Mononuclear cell (primary cell): ENCODE measurements at regions not wholly inside any gene's neighbourhood (a gene's known extent, or its start where the extent isn't known, plus 50 kb on each side); places are given as distances from the start of the nearest gene placed in this dataset.
"Not testable (repeated sequence)": the region's sequence is repeated elsewhere in the genome, so short reads cannot be mapped to it uniquely, and the experiment has no call there.

Experiments
- H3K27me3 ChIP-seq: 2 replicates; pipeline ENCODE4 v1.6.0; 2011; ENCODE audit warnings: low read length, control low read depth; ENCODE audit not compliant: insufficient read depth
- H3K4me1 ChIP-seq: 2 replicates; pipeline ENCODE4 v1.5.1; 2011; ENCODE audit warnings: mild to moderate bottlenecking, low read length, control low read depth; ENCODE audit not compliant: insufficient read depth
- H3K4me3 ChIP-seq: 2 replicates; pipeline ENCODE4 v1.5.1; 2011; ENCODE audit warnings: mild to moderate bottlenecking, low read length, moderate library complexity
- H3K9me3 ChIP-seq: 2 replicates; pipeline ENCODE4 v1.5.1; 2011; ENCODE audit warnings: low read depth, mild to moderate bottlenecking, control low read depth, low read length

GRCh38 chr2:185510060-185510459, 228.5 kb upstream of the FSIP2 start:
- Histone ChIP-seq H3K4me3 (no peak overlapping the region), H3K4me1 (no peaks in the 10 kb centered on the region), H3K9me3 (peaks cover 49% of the 10 kb centered on the region), H3K27me3 (no peaks in the 10 kb centered on the region)

GRCh38 chr2:185511925-185512324, 226.7 kb upstream of the FSIP2 start:
- Histone ChIP-seq H3K4me1 (no peaks in the 10 kb centered on the region), H3K9me3 (peaks cover 39% of the 10 kb centered on the region), H3K4me3 (no peak overlapping the region), H3K27me3 (no peaks in the 10 kb centered on the region)

- no peak overlapping the region for H3K4me3 ChIP-seq
- no peaks in the 10 kb centered on the region for H3K4me1 ChIP-seq
- H3K9me3 ChIP-seq, result no peaks in the 10 kb centered on the region
- H3K27me3 ChIP-seq, result no peaks in the 10 kb centered on the region
Measured at GRCh38 chr2:185522472-185522871, 216.1 kb upstream of the FSIP2 start.

GRCh38 chr2:185524242-185524641, 214.4 kb upstream of the FSIP2 start:
- H3K4me1 ChIP-seq, H3K9me3 ChIP-seq, H3K27me3 ChIP-seq, H3K4me3 ChIP-seq: not testable (repeated sequence)

GRCh38 chr2:185526161-185526560, 212.4 kb upstream of the FSIP2 start:
- H3K27me3 ChIP-seq, result no peaks in the 10 kb centered on the region
- H3K4me1 ChIP-seq, result no peaks in the 10 kb centered on the region
- H3K4me3 ChIP-seq, result no peak overlapping the region
- H3K9me3 ChIP-seq, result no peaks in the 10 kb centered on the region

- H3K9me3 ChIP-seq, result no peaks in the 10 kb centered on the region
- no peaks in the 10 kb centered on the region for H3K4me1 ChIP-seq
- no peak overlapping the region for H3K4me3 ChIP-seq
- no peaks in the 10 kb centered on the region for H3K27me3 ChIP-seq
Measured at GRCh38 chr2:185531721-185532120, 206.9 kb upstream of the FSIP2 start.

GRCh38 chr2:185537689-185538088, 200.9 kb upstream of the FSIP2 start:
- no peaks in the 10 kb centered on the region for H3K27me3 ChIP-seq
- H3K4me1 ChIP-seq, result no peaks in the 10 kb centered on the region
- H3K4me3 ChIP-seq, result no peak overlapping the region
- no peaks in the 10 kb centered on the region for H3K9me3 ChIP-seq

- H3K4me1 ChIP-seq, result no peaks in the 10 kb centered on the region
- no peak overlapping the region for H3K4me3 ChIP-seq
- H3K27me3 ChIP-seq, result no peaks in the 10 kb centered on the region
- H3K9me3 ChIP-seq, result peaks cover 10% of the 10 kb centered on the region
Measured at GRCh38 chr2:185567196-185567595, 171.4 kb upstream of the FSIP2 start.

- H3K27me3 ChIP-seq, result no peaks in the 10 kb centered on the region
- peaks cover 10% of the 10 kb centered on the region for H3K9me3 ChIP-seq
- H3K4me1 ChIP-seq, result no peaks in the 10 kb centered on the region
- no peak overlapping the region for H3K4me3 ChIP-seq
Measured at GRCh38 chr2:185567940-185568339, 170.7 kb upstream of the FSIP2 start.

- no peaks in the 10 kb centered on the region for H3K27me3 ChIP-seq
- H3K4me3 ChIP-seq, result no peak overlapping the region
- no peaks in the 10 kb centered on the region for H3K4me1 ChIP-seq
- no peaks in the 10 kb centered on the region for H3K9me3 ChIP-seq
Measured at GRCh38 chr2:185578322-185578721, 160.3 kb upstream of the FSIP2 start.

- H3K4me3 ChIP-seq, result no peak overlapping the region
- H3K4me1 ChIP-seq, result no peaks in the 10 kb centered on the region
- H3K9me3 ChIP-seq, result peaks cover 5% of the 10 kb centered on the region
- H3K27me3 ChIP-seq, result no peaks in the 10 kb centered on the region
Measured at GRCh38 chr2:185583058-185583816, 155.4 kb upstream of the FSIP2 start.

- H3K9me3 ChIP-seq, H3K27me3 ChIP-seq, H3K4me3 ChIP-seq, H3K4me1 ChIP-seq: not testable (repeated sequence)
Measured at GRCh38 chr2:185585165-185585564, 153.4 kb upstream of the FSIP2 start.

GRCh38 chr2:185591276-185591675, 147.3 kb upstream of the FSIP2 start:
- H3K4me1 ChIP-seq, H3K4me3 ChIP-seq, H3K9me3 ChIP-seq, H3K27me3 ChIP-seq: not testable (repeated sequence)

GRCh38 chr2:185607945-185608344, 130.7 kb upstream of the FSIP2 start:
- H3K9me3 ChIP-seq, result no peaks in the 10 kb centered on the region
- no peaks in the 10 kb centered on the region for H3K27me3 ChIP-seq
- no peak overlapping the region for H3K4me3 ChIP-seq
- H3K4me1 ChIP-seq, result no peaks in the 10 kb centered on the region

- Histone ChIP-seq H3K9me3 (no peaks in the 10 kb centered on the region), H3K4me3 (no peak overlapping the region), H3K27me3 (no peaks in the 10 kb centered on the region), H3K4me1 (no peaks in the 10 kb centered on the region)
Measured at GRCh38 chr2:185608799-185609198, 129.8 kb upstream of the FSIP2 start.

- Histone ChIP-seq H3K4me3 (no peak overlapping the region), H3K9me3 (peaks cover 4% of the 10 kb centered on the region), H3K4me1 (no peaks in the 10 kb centered on the region), H3K27me3 (no peaks in the 10 kb centered on the region)
Measured at GRCh38 chr2:185610301-185610700, 128.3 kb upstream of the FSIP2 start.
